ENCODE measurements at regions not wholly inside any gene's neighbourhood (a gene's known extent, or its start where the extent isn't known, plus 50 kb on each side); places are given as distances from the start of the nearest gene placed in this dataset.

DNA sequence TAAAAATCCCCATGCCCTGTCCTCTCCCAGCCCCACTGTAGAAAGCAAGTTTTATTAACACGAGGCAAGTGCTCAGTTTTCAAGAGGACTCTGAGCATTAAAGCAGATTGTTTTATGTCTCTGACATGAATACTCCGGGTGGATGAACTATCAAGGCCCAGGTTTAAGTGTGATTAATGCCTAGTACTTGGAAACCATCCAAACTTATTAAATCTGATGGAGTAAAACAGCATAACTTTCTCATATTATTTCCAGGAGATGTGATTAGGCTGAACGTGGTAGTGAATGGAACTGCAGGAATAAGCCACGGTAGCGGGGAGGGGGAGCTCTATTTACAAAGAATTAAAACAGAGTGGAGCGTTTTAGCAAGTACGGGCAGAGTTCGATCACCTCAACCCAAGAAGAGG, 144.2 kb upstream of the RNF32 start:
- TF ChIP-seq EP300 (IDR thresholded peaks at IDR 0.05) = no peak
- TF ChIP-seq POLR2A (IDR thresholded peaks at IDR 0.05) = no peak
- TF ChIP-seq, protein P1, sequence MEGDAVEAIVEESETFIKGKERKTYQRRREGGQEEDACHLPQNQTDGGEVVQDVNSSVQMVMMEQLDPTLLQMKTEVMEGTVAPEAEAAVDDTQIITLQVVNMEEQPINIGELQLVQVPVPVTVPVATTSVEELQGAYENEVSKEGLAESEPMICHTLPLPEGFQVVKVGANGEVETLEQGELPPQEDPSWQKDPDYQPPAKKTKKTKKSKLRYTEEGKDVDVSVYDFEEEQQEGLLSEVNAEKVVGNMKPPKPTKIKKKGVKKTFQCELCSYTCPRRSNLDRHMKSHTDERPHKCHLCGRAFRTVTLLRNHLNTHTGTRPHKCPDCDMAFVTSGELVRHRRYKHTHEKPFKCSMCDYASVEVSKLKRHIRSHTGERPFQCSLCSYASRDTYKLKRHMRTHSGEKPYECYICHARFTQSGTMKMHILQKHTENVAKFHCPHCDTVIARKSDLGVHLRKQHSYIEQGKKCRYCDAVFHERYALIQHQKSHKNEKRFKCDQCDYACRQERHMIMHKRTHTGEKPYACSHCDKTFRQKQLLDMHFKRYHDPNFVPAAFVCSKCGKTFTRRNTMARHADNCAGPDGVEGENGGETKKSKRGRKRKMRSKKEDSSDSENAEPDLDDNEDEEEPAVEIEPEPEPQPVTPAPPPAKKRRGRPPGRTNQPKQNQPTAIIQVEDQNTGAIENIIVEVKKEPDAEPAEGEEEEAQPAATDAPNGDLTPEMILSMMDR (IDR thresholded peaks at IDR 0.05) = no peak
- TF ChIP-seq POLR2AphosphoS5 (IDR thresholded peaks at IDR 0.05) = no peak
